GM21786 (cell line): ENCODE measurements at regions not wholly inside any gene's neighbourhood (a gene's known extent, or its start where the extent isn't known, plus 50 kb on each side); places are given as distances from the start of the nearest gene placed in this dataset.

ENCODE experiments used
- ATAC-seq: cut with Tn5 transposase; IDR thresholded peaks from one replicate; pipeline ENCODE4 v1.9.1; 2021; ENCODE audit not compliant: unreplicated experiment

DNA sequence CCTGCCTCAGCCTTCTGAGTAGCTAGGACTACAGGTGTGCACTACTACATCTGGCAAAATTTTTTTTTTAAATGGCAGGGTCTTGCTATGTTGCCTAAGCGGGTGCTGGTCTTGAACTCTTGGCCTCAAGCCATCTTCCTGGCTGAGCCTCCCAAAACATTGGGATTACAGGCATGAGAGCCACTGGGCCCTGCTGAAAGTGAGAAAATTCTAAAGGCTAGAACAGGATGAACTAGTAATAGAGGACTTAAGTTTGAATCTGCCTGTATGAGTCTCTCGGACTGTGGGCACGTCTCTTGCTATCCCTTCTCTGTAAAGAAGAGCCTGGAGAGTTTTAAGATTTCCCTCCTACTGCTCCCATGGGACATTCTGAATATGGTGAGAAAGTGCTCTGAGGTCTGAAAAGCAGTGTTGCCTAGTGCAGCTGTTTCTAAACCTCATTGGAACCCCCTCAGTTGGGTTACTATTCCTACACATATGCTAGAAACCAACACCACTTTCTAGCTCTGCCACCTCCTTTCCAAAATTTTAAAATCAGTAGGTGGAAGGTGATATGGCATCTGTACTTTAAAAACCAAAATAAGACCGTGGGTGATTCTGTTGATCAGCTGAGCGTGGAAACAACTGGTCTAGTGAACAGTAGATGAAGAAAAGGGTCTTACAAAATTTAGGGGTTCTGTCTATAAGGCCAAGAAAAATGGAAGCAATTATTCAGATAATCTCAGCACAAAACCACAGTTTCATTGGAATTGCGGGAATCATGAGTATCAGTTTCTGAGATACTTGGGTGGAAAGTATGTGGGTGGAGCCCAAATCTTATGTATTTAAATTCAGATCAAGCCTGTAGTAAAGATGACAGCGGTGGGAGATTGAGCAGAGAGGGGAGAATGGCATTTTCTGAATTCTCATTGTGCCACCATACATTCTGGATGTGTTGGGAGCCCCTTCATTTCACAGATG, 259.8 kb upstream of the CXCR4 start:
- no peak for ATAC-seq

DNA sequence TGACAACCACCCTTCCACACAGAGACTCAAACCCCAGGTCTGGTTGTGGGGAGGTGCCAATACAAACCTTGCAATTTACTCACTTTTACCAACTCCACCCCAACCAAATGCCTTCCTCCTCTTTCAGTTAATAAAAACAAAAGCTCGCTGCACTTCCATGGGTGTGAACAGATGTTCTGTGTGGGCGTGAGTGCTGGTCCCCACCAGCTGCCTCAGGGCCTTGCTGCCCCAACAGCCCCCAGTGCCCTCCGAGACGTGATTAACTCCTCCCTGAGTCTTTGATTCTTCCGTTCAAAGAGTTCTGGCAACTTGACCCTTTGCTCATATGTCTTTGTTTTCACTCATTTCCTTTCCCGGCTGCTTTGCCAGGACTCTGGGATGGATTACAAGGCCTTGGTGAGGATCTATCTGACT, 258.9 kb upstream of the CXCR4 start:
- no peak for ATAC-seq

GRCh38 chr2:136376211-136376610, 258.3 kb upstream of the CXCR4 start:
- no peak for ATAC-seq

GRCh38 chr2:136375017-136375901, 257.3 kb upstream of the CXCR4 start:
- peak; percentile 45 for ATAC-seq

DNA sequence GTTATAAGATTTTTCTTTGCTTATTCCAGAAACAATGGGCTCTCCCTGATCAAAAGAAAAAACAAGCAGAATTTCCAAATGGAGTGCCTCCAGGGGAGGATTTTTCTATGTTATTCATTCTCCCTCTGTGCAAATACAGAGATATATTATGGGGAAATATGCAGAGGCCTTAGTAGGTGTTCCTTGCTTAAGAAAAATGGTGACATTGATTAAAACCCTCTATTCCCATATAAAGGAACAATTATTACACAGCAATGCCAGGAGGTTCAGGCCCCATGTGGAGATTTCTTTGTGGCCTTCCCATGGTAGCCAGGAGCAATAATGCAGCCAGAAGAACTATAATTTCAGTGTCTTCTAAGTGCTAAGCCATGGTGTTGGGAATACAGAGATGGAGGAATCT, 255.9 kb upstream of the CXCR4 start:
- no peak for ATAC-seq

GRCh38 chr2:136373029-136373428, 255.1 kb upstream of the CXCR4 start:
- ATAC-seq = no peak

- no peak for ATAC-seq
Observed at GRCh38 chr2:136363900-136364299, 246.0 kb upstream of the CXCR4 start.

DNA sequence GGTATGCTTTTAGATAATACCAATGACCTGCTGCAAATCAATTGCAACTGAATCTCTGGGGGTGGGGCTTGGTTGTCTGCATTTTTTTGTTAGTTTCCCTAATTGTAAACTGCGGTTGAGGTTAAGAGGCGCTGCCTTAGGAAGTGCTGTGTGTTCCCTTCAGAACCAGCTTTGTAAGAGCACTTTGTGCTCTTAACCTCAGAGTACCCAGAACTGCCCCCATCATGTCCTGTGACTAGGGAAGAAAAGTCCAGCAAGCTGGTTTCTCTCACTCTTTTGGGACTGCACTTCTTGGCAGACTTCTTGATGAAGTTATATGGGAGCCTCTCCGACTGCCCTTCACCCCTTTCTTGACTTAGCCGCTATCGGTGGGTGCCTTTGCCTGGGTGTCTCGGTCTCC, 245.5 kb upstream of the CXCR4 start:
- ATAC-seq = no peak

GRCh38 chr2:136362676-136363390, 244.9 kb upstream of the CXCR4 start:
- peak; percentile 96 for ATAC-seq

DNA sequence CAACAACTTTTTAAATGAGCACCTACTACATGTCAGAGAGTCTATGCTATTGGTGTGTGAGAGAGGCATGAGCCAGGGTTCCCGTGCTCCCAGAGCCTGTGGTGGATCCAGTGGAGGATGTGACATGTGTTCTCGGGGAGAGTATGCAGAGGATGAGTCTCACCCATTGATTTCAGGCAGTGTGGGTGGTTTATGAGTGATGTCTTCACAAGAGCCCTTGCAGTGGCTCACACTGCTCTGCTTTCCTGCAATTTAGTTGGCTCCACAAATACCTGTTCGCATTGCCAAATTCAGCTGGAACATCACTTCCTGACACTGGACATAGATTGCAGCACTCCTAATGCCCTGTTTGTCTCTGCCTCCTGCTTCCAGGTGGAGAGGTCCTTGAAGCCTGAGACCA, 243.6 kb upstream of the CXCR4 start:
- ATAC-seq = no peak

GRCh38 chr2:136360790-136361189, 242.8 kb upstream of the CXCR4 start:
- ATAC-seq = no peak

- no peak for ATAC-seq
Observed at GRCh38 chr2:136359121-136359965, 241.4 kb upstream of the CXCR4 start.

DNA sequence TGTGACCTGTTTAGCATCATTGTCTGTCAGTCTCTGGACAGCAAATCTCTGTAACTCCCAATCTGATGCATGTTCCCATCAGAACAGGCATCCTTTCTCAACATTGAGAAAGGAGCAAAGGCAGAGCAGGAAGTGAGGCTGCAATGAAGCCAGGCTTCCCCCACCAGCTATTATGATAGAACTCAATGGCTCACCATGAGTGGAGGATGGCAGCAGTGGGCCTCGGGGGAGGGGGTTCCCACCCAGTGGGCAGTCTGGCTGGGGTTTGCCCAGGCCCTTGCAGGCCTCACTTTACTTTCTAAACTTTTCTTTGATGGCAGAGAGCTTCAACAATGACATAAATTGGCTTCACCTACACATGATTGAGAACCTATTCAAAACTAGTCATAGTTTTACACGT, 240.6 kb upstream of the CXCR4 start:
- no peak for ATAC-seq

DNA sequence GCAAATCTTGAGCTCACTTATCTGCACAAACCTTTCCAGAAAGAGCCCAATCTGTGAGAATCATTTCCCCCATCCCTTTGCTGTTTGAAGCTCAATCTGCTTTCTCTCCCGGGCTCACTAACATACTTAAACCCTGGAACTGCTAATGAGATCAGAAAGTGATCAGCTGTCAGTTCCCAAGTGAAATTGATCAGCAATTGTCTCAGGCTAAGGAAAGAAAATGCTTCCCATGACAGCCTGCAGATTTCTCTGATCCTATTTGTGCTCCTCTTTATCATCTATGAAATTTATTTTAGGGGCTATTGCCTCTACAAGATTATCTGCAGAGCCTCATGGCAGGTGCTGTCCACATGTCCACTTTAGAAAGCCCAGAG, 239.0 kb upstream of the CXCR4 start:
- ATAC-seq = no peak

GRCh38 chr2:136356125-136357006, 238.4 kb upstream of the CXCR4 start:
- no peak for ATAC-seq

DNA sequence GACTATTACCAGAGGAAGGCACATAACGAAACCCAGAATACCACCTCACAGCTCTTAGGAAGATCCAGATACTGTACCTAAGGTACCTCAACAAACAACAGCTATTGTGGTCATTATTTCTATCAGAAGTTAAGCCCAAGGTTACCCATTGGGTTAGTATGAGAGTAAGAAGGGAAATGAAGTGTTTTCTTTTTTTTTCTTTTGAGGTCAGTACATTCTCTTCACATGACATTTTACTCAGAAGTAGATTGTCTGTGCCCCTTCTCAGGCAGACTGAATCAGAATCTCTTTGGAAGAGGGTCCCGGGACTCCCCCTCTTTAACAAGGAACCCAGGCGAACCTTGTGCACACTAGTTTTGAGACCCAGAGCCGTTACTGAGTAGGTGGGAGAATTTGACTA, 233.7 kb upstream of the CXCR4 start:
- ATAC-seq = no peak

DNA sequence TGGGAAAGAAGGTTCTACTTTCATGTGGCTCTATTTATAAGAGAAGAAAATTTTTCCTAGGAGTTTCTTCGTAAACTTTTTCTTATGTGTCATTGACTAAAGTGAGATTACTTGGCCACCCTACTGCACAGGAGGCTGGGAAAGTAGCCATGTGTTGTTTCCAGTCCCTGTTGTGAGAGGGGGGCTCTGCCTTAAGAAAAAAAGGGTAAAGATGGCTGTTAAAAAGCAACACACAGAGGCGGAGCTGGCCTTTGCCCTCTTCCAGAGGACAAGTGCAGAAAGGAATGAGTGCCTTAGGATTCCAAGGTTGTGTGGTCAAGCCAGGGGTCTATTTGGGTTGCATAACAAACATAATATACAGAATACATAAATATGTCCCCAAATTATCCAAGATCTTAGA, 230.0 kb upstream of the CXCR4 start:
- no peak for ATAC-seq

DNA sequence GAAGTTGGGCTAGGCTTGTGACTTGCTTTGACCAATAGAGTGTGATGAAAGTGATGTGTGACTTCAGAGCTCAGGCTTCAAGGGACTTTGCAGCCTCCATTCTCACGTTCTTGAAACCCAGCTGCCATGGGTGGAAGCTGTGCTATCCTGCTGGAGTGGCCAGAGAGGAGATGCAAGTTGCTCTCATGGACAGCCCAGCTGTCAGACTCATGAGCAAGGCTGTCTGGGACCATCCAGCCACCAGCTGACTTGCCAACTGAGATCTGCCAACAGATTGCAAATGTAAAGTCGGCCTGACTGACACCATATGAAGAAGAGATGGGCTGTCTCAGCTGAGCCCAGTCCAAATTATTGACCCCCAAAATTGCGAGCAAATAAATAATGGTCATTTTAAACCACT, 226.4 kb upstream of the CXCR4 start:
- no peak for ATAC-seq

DNA sequence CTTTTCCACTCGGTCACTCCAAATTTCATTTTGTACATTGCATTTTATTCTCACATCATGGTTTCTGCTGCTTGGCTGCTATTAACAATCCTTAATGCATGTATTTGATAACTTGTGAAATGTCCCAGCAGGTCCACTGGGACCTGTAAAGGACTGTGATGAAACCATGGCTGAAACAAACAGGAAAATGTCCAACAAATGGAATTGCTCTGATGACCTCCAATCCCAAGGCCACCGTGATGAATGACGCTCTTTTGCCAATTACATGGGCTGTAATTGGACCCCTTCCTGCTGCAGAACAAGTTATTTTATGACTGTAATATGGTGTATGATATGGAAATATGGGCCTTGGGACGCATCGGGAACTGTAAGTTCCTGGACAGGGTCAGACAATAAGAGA, 224.2 kb upstream of the CXCR4 start:
- ATAC-seq = no peak
